GM18907 (cell line): ENCODE measurements at regions not wholly inside any gene's neighbourhood (a gene's known extent, or its start where the extent isn't known, plus 50 kb on each side); places are given as distances from the start of the nearest gene placed in this dataset.
A peak's percentile ranks its signal among the peaks of the same experiment; 100 is the strongest.

Experiments
- ATAC-seq: cut with Tn5 transposase; IDR thresholded peaks from one replicate; pipeline ENCODE4 v1.9.1; 2021; ENCODE audit warnings: mild to moderate bottlenecking, moderate library complexity; ENCODE audit not compliant: unreplicated experiment

GRCh38 chr2:8306530-8307351, 375.1 kb upstream of the ID2 start:
- ATAC-seq = no peak

GRCh38 chr2:8307606-8308180, 374.2 kb upstream of the ID2 start:
- ATAC-seq = no peak

- ATAC-seq = no peak
These were observed 372.7 kb upstream of the ID2 start for GRCh38 chr2:8309131-8309530.

GRCh38 chr2:8310557-8311455, 371.1 kb upstream of the ID2 start:
- no peak for ATAC-seq

- ATAC-seq = no peak
These were observed 369.6 kb upstream of the ID2 start for GRCh38 chr2:8312221-8312620.

GRCh38 chr2:8312861-8313830, 368.7 kb upstream of the ID2 start:
- ATAC-seq = peak; percentile 87

- ATAC-seq = no peak
These were observed 367.8 kb upstream of the ID2 start for GRCh38 chr2:8314063-8314462.

GRCh38 chr2:8315531-8316165, 366.2 kb upstream of the ID2 start:
- ATAC-seq = no peak

- ATAC-seq = no peak
These were observed 365.5 kb upstream of the ID2 start for GRCh38 chr2:8316356-8316755.

GRCh38 chr2:8317418-8317817, 364.4 kb upstream of the ID2 start:
- no peak for ATAC-seq

- ATAC-seq = no peak
These were observed 362.6 kb upstream of the ID2 start for GRCh38 chr2:8319219-8319618.

GRCh38 chr2:8320311-8321066, 361.4 kb upstream of the ID2 start:
- ATAC-seq = no peak

- no peak for ATAC-seq
These were observed 359.2 kb upstream of the ID2 start for GRCh38 chr2:8322634-8323033.

- ATAC-seq = no peak
These were observed 357.5 kb upstream of the ID2 start for GRCh38 chr2:8324164-8324856.

- ATAC-seq = no peak
These were observed 357.0 kb upstream of the ID2 start for GRCh38 chr2:8324901-8325300.

- no peak for ATAC-seq
These were observed 354.3 kb upstream of the ID2 start for GRCh38 chr2:8327371-8328100.

- ATAC-seq = no peak
These were observed 353.6 kb upstream of the ID2 start for GRCh38 chr2:8328217-8328616.
